ENCODE measurements at regions not wholly inside any gene's neighbourhood (a gene's known extent, or its start where the extent isn't known, plus 50 kb on each side); places are given as distances from the start of the nearest gene placed in this dataset.
"Not testable (repeated sequence)": the region's sequence is repeated elsewhere in the genome, so short reads cannot be mapped to it uniquely, and the experiment has no call there.

DNA sequence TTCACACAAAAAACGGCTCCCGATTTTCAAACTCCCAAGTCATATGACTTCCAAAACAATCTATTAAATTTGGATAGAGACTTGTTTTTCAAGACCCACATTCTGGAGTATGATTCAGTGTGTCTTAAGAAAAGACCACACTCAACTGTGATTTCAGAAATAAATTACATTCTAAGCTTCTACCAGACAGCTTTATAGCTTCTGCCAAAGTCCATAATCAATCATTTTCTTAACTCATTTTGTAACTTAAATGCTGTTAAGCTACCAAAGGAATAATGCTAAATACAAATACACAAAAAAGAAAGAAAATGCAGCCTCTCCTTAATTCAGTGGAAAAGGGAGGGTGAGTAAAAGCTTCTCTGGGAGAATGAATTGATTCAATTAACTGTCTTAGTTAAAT lies 192.3 kb upstream of the P2RY1 start:
- H3K4me3 ChIP-seq, result no peak overlapping the region
- DNase-seq (ENCODE audit: low spot score in 2 of 2), result no peak
- H3K9me3 ChIP-seq, result no peaks in the 10 kb centered on the region
- H3K27ac ChIP-seq, result no peak overlapping the region
- no peaks in the 10 kb centered on the region for H3K36me3 ChIP-seq
- H3K27me3 ChIP-seq, result no peaks in the 10 kb centered on the region
- peaks cover 0 to 35% (median 3%) of the 10 kb centered on the region in 4 donors for H3K4me1 ChIP-seq
- TF ChIP-seq, protein P1, sequence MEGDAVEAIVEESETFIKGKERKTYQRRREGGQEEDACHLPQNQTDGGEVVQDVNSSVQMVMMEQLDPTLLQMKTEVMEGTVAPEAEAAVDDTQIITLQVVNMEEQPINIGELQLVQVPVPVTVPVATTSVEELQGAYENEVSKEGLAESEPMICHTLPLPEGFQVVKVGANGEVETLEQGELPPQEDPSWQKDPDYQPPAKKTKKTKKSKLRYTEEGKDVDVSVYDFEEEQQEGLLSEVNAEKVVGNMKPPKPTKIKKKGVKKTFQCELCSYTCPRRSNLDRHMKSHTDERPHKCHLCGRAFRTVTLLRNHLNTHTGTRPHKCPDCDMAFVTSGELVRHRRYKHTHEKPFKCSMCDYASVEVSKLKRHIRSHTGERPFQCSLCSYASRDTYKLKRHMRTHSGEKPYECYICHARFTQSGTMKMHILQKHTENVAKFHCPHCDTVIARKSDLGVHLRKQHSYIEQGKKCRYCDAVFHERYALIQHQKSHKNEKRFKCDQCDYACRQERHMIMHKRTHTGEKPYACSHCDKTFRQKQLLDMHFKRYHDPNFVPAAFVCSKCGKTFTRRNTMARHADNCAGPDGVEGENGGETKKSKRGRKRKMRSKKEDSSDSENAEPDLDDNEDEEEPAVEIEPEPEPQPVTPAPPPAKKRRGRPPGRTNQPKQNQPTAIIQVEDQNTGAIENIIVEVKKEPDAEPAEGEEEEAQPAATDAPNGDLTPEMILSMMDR (IDR thresholded peaks at IDR 0.05), result no peak
- TF ChIP-seq EP300 (IDR thresholded peaks at IDR 0.05), result no peak
- TF ChIP-seq POLR2A (IDR thresholded peaks at IDR 0.05), result no peak
- 67 to 70% methylated on average over 2 of the region's 2 CpGs for WGBS, 2 donors

DNA sequence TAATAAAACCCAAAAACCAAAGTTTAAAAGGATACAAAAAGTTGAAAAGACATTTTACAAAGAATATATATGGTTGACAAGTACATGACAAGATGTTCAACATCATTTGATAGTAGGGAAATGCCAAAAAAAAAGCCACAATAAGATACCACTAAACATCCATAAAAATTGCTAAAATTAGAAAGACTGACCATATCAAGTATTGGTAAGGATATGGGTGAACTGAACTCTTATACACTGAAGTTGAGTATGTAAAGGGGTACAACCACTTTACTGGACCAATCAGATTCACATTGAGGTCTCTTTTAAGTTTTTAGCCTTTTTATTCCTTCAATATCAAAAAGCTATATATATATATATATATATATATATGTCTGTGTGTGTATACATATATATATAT lies 190.5 kb upstream of the P2RY1 start:
- Histone ChIP-seq H3K4me1 (peaks cover 0 to 27% (median 2%) of the 10 kb centered on the region in 4 donors), H3K27me3 (no peaks in the 10 kb centered on the region), H3K36me3 (no peaks in the 10 kb centered on the region), H3K9me3 (no peaks in the 10 kb centered on the region), H3K4me3 (no peak overlapping the region), H3K27ac (no peak overlapping the region)
- TF ChIP-seq EP300 (IDR thresholded peaks at IDR 0.05), result no peak
- no peak for TF ChIP-seq POLR2A (IDR thresholded peaks at IDR 0.05)
- TF ChIP-seq, protein P1 (IDR thresholded peaks at IDR 0.05), result no peak
- DNase-seq (ENCODE audit: low spot score in 2 of 2), result no peak

DNA sequence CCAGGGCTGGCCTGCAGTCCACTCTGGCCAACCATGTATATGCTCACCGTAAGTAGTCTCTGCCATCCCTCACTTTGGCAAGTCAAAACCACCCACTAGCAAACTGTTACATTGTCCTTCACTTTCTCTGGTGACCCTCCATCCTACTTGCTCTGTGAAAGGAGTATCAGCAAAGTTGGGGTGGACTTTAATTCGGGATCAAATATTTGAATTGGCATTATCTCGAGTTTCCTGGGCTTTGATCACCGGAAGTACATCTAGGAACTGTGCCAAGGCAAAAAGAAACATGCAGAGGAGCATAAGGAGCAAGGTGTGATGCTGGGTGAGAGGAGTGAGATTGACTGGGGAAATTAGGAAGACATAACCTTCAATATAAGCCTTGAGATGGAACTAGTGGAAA lies 188.9 kb upstream of the P2RY1 start:
- DNase-seq (ENCODE audit: low spot score in 2 of 2), result no peak
- TF ChIP-seq, protein P1 (IDR thresholded peaks at IDR 0.05), result no peak
- TF ChIP-seq POLR2A (IDR thresholded peaks at IDR 0.05) (no peak), EP300 (IDR thresholded peaks at IDR 0.05) (no peak)
- Histone ChIP-seq H3K9me3 (no peaks in the 10 kb centered on the region), H3K4me1 (peaks cover 0 to 36% (median 2%) of the 10 kb centered on the region in 4 donors), H3K36me3 (no peaks in the 10 kb centered on the region), H3K4me3 (no peak overlapping the region), H3K27me3 (no peaks in the 10 kb centered on the region), H3K27ac (no peak overlapping the region)
- WGBS, 2 donors, result 67 to 74% methylated on average over 4 of the region's 4 CpGs

DNA sequence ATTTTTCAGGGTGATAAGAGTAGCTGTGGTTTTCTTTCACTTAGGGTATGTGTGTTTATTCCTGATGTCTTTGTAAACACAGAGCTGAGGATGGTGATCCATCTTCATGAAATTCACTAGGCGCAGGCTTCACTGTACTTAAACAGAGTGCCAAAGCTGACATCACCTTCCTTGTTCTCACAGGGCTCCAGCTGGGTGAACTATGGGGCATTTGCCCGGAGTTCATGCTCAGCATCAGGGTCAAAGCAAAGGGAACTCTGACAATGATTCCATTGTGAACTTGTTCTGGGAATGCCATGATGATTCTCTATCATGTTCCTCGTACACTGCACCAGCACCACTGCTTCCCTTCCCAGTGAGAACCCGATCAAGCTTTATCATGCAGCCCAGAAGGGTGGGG lies 184.8 kb upstream of the P2RY1 start:
- Histone ChIP-seq H3K4me1 (peaks cover 0 to 27% (median 2%) of the 10 kb centered on the region in 4 donors), H3K36me3 (no peaks in the 10 kb centered on the region), H3K9me3 (no peaks in the 10 kb centered on the region), H3K27ac (peak overlapping the region; percentile 32 to 84 (median 62)), H3K4me3 (peak overlapping the region; percentile 0 to 28 (median 9)), H3K27me3 (no peaks in the 10 kb centered on the region)
- peak in 1 of 2 donors; percentile 17 for DNase-seq (ENCODE audit: low spot score in 2 of 2)
- TF ChIP-seq, protein P1 (IDR thresholded peaks at IDR 0.05), result no peak
- peak in 1 of 2 donors; percentile 61 for TF ChIP-seq EP300 (IDR thresholded peaks at IDR 0.05)
- 23 to 31% methylated on average over 4 of the region's 4 CpGs for WGBS, 2 donors

DNA sequence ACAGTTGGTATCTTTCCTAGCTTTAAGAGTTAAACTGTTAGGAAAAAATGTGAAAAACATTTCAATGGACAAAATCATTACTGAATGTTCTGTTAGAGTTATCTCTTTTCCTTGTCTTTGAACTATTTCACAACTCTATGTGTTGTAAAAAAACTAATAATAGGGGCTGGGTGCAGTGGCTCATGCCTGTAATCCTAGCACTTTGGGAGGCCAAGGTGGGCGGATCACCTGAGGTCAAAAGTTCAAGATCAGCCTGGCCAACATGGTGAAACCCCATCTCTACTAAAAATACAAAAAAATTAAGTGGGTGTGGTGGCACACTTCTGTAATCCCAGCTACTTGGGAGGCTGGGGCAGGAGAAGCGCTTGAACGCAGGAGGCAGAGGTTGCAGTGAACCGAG lies 184.0 kb upstream of the P2RY1 start:
- H3K27me3 ChIP-seq; H3K36me3 ChIP-seq; H3K9me3 ChIP-seq; DNase-seq (ENCODE audit: low spot score in 2 of 2): not testable (repeated sequence)
- Histone ChIP-seq H3K4me1 (peaks cover 0 to 27% (median 2%) of the 10 kb centered on the region in 4 donors), H3K27ac (peak overlapping the region in 3 of 4 donors; percentile 44 to 84 (median 79)), H3K4me3 (peak overlapping the region in 3 of 4 donors; percentile 0 to 28 (median 6))
- 55 to 65% methylated on average over 4 of the region's 4 CpGs for WGBS, 2 donors
